ENCODE measurements at regions not wholly inside any gene's neighbourhood (a gene's known extent, or its start where the extent isn't known, plus 50 kb on each side); places are given as distances from the start of the nearest gene placed in this dataset.

DNA sequence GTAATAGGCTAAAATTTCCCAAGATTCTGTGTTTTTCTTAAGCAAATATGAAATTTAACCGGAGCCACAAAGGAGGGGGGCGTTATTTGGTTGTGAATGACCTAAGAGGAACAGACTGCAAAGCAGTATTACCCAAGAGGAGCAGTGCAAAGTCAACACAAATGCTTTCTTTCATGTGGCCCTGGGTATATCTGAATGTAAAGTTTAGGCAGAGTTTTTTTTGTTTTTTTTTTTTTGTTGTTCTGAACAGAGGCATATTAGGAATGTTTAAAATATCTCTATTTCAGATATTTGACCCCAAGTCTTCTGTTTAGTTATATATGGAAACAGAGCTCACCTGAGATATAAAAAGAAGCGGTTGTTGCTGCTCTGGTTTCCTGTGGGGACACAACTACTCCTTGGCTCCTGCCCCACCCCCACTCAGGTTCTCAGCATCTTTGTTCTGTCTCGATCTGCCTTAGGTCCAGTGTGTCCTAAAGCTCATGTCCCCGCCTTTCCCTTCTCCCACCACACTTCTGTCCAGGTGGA, 220.7 kb downstream of the RFC3 start:
- DNase-seq (ENCODE audit: low read depth, low spot score) = no peak

DNA sequence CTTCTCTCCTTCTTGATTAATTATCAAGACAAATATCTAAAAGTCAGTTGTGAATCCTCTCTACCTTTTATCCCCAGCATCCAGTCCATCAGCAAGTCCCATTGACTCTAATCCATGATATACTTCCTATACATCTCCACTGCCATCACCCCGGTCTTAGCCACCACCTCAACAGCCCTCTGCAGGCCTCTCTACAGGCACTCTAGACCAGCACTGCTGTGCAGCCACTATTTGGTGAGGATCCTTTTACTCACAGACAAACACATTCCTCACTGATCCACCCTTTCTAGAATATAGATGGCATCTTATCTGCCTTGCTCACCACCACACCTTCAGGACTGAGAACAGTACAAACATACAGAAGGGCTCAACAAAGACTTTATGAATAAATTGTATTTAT, 221.7 kb downstream of the RFC3 start:
- no peak for DNase-seq (ENCODE audit: low read depth, low spot score)

DNA sequence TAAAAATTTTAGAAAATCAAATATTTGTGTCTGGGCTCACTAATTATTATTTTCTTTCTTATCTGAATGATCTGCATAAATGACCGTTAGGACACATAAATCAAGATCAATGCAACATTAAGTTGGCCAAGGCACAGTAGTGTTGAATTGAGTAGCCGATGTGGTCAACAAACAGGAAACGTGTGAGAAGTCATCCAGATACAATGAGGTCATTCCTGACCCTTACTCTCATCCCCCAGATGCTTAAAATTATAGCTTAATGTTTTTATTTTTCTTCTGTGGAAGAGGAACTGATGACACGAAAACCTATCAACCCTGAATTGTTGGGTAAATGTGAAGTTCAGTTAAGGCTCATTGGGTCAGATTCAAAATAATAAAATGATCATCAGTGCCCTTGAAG, 222.9 kb downstream of the RFC3 start:
- no peak for DNase-seq (ENCODE audit: low read depth, low spot score)

DNA sequence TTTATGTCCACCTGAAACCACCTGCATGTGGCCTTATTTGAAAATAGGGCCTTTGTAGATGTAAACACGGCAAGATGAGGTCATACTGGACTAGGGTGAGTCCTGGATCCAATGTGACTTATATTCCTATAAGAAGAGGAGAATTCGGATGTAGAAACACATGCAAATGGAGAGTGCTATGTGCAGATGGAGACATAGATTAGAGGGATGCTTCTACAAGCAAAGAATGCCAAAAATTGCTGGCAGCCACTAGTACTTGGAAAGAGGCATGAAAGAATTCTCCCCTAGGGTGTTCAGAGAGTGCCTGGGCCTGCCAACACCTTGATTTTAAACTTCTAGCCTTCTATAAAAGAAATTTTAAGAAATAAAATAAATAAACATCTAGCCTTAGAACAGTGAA, 226.1 kb downstream of the RFC3 start:
- DNase-seq (ENCODE audit: low read depth, low spot score) = no peak

DNA sequence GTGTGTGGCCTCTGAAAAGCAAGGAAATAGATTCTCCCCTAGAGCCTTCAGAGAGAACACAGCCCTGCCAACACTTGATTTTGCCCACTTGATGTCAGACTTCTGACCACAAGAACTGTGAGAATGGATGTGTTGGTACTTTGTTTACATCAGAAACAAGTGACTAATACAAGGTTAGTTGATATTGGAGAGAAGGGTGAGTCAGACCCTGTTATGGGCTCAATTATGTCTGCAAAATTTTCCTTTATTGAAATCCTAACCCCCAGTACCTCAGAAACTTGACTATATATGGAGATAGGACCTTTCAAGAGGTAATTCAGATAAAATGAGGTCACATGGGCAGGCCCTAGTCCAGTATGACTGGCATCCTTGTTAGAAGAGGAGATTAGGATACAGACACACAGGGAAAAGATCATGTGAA, 226.7 kb downstream of the RFC3 start:
- no peak for DNase-seq (ENCODE audit: low read depth, low spot score)

DNA sequence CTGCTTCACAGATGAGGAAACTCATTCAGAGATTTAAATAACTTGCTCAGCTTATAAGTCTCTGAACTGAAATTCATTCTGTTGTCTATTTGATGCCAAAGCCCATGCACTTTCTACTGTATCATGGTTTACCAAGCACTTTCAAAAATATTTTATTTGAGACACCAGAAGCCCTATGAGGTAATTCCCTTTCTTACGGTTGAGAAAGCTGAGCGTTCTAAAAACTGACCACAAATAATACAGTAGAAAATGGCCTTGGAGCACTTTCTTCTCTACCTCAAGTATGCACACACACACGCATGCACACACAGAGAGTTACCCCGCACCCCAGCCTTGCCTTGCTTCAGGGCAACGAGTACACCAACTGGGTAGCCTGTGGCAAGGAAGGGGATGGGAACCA, 228.5 kb downstream of the RFC3 start:
- DNase-seq (ENCODE audit: low read depth, low spot score) = no peak

DNA sequence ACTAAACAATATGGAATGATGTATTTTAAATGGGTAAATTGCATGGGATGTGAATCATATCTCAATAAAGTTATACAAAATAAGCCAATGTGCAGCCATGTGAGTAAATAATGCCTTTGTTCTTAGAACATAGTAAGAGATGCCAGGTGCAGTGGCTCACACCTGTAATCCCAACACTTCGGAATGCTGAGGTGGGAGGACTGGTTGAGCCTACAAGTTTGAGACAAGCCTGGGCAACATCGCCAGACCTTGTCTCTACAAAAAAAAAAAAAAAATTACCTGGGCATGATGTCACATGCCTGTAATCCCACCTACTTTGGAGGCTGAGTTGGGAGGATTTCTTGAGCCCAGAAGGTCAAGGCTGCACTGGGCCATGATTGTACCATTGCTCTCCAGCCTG, 230.7 kb downstream of the RFC3 start:
- DNase-seq (ENCODE audit: low read depth, low spot score) = no peak

DNA sequence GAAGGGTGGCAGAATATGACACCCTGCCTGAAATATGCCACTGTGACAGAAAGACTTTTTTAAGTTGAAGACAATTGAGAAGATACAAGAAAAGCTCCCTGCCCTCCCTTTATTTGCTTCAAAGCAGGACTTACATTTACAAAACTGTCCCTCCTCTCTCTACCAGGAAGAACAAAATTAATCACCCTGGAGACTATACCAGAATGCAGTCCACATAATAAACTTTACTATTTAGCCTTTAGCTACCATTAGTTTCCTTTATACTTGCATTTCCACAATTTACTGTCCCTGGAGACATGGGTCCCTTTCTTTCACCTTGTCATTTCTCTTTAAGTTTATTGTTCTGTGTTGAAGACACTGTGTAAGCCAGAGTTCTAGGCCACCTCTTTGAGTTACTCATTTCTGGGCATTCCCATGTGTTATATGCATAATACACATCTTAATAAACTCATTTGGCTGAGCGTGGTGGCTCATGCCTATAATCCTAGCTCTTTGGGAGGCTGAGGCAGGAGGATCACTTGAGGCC, 238.8 kb downstream of the RFC3 start:
- DNase-seq (ENCODE audit: low read depth, low spot score) = no peak

DNA sequence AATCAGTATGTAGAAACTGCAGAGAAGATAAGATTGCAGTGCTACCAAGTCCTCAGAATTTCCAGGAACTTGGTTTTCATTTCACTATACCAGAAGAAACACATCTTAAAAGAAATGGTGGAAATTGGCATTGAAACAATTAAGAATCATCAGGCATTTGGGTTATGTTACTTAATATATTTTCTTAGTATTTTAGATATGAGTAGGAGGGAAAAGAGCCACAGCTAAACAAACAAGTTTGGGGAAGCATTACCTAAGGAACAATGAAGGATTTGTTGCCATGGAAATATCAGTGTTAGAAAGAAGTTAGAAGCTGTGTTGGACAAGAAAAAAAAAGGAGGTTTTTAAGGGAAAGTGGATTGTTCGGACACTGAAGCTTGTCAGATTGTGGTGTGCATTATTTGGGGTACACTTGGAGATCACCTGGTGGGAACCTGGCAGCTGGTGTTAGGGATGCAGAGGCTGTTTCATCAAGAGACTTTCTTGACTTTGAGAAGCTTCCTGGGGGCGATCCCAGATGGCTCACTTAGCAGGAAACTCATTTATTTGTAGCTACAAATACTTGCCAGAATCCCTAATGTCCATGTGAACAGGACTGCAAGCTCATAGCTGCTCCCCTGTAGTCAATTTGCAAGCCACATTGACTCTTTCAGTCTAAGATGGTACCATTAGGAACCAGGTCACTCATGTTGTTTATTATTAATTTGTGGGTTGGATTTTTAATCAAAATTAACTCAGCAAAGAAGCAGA, 246.7 kb downstream of the RFC3 start:
- DNase-seq (ENCODE audit: low read depth, low spot score) = no peak

DNA sequence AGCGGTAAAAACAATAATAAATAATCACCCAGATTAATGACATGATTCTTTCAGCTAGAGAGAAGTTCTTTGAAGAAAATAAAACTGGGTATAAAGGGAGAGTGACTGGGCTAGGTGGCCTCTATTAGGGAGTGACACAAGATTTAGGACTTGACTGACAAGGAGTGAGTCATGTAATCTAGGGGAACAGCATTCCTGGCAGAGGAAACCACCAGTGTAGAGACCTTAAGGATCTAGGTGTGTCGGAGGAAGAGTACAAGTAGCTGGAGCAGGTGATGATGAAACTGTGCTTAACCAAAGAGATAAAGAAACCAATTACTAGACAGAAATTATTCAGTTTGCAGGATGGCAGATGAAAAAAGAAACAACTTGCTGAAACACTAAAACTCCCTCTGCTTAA, 248.0 kb downstream of the RFC3 start:
- DNase-seq (ENCODE audit: low read depth, low spot score) = no peak

DNA sequence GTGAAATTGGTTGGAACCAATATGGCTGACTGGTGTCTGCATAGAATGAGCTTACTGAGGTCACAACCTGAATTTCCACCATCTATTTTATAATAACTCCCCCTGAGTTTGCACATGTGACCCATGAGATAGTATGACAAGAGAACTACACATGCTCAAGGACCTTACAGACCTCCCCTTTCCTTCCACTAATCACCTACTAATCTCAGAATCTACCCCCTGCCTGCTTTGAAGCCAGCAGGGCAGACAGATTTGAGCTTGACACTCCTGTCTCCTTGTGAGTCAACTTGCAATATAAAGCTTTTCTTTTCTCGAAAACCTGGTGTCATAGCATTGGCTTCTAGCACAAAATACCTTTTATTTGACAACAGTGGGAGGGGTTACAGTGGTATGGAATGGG, 248.4 kb downstream of the RFC3 start:
- DNase-seq (ENCODE audit: low read depth, low spot score) = no peak

DNA sequence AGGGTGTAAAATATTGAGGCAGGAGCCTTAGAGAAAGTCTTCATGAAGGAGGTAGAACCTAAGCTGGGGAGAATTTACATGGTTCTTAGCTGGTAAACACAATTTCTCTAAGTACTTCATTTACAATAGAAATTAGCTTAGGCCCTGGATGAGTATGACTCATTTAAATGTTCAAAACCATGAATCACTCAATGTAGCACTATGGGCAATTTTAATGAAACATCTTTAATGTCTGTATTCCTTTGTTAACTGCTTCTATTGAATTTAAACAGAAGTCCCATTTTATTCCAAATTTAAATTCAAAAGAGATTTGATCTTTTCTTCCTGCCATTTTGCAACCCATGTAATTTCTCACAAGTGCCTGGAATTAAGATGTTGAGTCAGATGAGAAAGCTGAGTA, 252.1 kb downstream of the RFC3 start:
- no peak for DNase-seq (ENCODE audit: low read depth, low spot score)

DNA sequence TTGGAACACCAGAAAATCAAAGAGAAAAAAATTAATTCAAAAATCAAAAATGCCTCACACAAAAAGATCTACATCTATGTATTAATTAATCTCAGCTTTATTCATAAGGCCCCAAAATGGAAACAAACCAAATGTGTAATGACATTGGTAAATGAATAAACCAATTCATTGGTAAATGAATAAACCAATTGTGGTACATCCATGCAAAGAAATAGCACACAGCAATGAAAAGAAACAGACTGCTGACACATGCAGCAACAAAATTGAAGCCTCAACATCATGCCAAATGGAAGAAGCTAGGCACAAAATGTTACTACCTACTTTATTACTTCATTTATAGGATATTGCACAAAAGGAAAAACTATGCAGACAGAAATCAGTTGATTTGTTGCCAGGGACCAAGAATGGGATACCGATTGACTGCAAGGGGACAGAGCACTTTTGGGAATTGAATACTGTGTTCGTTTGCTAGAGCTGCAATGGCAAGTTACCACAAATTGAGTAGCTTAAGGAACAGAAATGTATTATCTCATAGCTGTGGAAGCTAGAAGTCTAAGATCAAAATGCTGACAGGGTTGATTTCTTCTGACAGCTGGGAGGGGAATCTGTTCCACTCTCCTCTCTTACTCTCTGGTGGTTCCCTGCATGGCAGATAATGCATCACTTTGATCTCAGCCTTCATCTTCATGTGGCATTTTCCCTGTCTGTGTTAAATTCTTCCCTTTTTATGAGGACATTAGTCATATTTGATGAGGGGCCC, 252.8 kb downstream of the RFC3 start:
- no peak for DNase-seq (ENCODE audit: low read depth, low spot score)

DNA sequence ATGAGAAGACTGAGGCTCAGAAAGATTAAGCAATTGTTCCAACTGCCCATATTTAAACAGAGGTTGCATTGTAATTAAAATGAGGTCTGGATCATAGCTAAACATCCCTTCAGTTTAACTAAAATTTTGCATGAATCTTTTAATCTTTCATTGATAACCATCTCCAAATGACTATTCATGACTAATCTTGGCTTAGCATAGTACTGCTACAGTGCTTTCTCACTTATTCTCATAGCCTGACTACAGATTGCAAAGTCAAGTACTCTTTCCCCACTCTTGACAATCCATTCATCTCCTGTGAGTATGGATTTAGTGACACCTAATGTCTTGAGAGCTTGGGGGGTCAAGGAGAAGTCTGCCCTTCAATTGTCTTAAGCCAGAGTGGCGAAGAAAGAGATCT, 258.4 kb downstream of the RFC3 start:
- DNase-seq (ENCODE audit: low read depth, low spot score) = no peak

DNA sequence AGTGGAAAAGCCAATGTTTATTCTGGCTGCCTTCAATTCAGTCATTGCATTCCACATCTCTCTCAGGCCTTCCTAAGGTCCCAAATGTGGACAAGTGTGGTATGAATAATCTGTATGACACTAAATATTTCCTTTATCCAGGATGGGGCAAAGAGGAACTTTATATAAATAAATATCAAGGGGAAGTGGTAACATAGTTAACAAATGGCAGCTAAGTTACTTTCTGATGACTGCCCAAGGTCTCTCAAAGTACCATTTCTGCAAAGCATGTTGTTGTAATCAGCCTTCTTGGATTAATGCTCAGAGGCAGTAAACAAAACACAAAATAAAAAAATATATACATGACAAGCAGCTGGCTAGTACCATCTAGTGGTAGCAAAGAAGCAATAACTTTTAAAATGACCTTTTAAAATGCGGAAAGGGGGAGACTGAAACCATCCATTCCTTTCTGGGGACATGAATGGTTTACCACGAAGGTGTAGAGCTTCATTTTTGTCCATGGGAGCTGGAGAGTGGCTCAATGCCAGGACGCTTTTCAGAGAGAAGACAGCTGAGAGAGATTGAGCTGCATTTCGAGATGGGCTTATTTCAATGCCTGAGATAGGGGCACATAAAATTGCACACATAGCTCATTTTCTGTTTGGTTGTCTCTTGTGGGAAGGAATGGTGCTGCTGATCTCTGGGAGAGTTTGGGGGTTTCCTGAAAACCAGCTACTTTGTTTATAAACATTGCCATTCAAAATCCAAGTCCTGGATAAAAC, 259.2 kb downstream of the RFC3 start:
- DNase-seq (ENCODE audit: low read depth, low spot score) = no peak

DNA sequence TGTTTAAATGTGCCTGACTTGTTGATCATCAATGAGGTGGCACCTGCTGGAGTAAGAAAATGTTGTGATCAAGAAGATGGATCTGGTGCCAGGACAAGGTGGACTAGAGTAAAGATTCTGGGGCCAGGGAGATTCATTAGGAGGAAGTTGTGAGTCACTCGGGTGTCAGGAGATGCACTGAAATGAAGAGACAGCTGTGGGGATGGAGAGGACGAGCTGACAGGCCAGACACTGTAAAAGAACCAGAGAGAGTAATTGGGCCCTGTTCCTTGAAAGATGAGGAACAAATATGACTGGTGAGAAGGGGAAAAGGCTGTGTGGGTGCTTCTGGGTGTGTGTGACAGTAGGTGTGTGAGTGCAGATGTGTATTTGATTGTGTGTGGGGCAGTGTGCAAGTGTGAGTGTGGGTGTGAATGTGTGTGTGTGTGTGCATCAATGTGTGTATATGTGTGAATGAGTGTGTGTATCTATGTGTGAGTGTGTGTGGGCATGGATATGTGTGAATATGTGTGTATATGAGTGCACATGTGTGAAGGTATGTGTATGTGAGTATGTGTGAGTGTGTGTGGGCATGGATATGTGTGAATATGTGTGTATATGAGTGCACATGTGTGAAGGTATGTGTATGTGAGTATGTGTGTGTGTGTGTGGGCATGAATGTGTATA, 260.5 kb downstream of the RFC3 start:
- DNase-seq (ENCODE audit: low read depth, low spot score) = no peak

DNA sequence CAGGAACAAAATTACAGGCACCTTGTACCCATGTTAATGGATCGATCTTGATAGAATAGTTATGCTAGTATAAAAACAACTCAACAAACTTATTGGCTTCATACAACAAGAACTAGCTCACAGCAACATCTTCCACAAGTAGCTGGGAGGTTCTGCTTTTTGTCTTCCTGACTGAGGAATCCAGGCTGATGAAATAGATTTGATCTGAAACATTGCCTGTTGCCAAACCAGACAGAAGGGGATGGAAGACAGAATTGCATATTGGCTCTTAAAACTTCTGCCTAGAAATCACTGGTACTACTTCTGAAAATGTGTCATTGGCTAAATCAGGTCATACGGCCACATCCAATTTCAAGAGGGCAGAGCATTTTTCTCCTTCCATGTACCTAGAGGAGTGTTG, 267.3 kb downstream of the RFC3 start:
- DNase-seq (ENCODE audit: low read depth, low spot score) = no peak

DNA sequence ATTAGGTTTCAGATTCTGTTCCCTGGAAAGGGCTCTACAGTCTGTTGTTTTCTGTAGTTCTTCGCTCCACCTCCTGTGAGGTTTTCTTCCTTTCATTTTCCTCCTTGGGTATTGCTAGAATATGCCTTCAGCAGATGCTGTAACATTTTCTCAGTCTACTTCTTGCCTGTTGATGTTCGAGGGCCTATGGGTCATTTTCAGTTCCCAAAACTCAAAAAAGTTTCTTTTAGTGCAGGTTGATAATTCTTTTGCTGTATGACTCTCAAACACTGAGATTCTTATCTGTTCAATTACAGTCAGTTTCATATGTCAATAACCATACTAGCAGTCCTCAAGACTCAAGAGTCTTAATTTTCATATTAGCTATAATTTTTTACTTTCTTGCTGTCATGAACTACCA, 268.3 kb downstream of the RFC3 start:
- DNase-seq (ENCODE audit: low read depth, low spot score) = no peak

DNA sequence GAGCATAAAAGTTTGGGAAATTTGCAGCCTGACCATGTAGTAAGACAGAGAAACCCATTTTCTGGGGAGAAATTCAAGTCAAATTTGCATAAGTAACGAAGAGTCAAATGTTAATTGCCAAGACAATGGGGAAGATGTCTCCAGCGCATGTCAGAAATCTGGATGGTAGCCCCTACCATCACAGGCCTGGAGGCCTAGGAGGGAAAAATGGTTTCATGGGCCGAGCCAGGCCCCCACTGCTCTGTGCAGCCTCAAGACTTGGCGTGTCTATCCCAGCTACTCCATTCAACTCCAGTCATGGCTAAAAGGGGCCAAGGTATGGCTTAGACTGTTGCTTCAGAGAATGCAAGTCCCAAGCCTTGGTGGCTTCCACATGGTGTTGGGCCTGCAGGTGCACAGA, 269.8 kb downstream of the RFC3 start:
- DNase-seq (ENCODE audit: low read depth, low spot score) = no peak

DNA sequence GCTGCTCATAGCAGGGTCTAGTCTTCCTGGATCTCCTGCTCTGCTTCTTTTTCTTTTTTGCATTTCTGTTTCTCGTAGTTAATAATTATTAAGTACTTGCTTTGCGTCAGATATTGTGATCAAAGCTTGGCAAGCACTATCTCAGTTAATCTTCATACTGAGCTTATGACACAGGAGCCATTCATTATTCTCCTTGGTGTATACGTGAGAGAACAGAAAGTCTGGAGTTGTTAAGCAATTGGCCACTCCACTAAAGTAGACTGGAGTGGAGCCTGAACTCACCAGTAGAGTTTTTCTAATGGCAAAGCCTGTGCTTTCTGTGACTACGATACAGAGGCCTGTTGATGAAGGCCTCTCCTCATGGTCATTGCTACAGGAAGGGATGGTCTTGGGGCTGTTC, 285.9 kb downstream of the RFC3 start:
- DNase-seq (ENCODE audit: low read depth, low spot score) = no peak

DNA sequence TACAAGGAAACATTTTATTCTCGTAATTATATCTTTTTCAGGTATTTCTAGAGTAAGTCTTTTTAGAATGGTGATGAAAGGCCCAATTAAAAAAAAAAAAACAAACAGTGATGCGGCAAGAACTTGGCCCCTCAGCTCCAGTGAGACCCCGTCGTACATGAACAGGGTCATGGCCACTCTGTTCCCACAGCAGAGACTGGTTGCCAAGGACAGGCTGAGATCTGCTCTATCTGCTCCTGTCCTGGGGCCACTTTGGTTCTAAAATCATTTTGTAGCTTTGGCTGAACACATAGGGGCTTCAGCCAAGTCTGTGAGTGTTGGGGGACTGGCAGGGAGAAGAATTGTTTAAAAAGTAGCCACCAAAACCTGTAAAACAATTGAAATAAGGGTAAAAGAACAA, 286.9 kb downstream of the RFC3 start:
- no peak for DNase-seq (ENCODE audit: low read depth, low spot score)

DNA sequence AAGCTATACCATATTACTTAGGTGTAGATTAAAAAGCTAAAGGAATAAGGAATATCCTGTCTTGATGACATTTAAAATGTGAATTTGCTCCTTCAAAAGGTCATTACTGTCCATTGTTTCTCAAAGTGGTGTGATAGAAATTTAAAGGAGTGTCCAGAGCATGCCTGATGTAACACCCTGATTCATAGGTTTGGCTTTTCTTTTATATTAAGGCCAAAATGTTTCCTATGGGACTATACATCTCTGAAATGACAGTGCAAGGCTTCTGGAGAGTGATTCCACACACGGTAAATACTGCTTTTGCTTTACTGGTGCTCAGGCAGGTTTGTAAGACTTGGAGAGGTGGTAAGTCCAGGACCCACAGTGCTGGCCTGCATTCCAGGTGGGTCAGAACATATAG, 289.9 kb downstream of the RFC3 start:
- no peak for DNase-seq (ENCODE audit: low read depth, low spot score)
